NOMO-1 treated with dmso at 0.1 percent for 144 hours (cell line): ENCODE measurements at regions not wholly inside any gene's neighbourhood (a gene's known extent, or its start where the extent isn't known, plus 50 kb on each side); places are given as distances from the start of the nearest gene placed in this dataset.

ENCODE experiments used
- DNase-seq: peaks from one replicate; lab custom pipeline; 2025; ENCODE audit not compliant: unreplicated experiment; lab: John Stamatoyannopoulos, UW

DNA sequence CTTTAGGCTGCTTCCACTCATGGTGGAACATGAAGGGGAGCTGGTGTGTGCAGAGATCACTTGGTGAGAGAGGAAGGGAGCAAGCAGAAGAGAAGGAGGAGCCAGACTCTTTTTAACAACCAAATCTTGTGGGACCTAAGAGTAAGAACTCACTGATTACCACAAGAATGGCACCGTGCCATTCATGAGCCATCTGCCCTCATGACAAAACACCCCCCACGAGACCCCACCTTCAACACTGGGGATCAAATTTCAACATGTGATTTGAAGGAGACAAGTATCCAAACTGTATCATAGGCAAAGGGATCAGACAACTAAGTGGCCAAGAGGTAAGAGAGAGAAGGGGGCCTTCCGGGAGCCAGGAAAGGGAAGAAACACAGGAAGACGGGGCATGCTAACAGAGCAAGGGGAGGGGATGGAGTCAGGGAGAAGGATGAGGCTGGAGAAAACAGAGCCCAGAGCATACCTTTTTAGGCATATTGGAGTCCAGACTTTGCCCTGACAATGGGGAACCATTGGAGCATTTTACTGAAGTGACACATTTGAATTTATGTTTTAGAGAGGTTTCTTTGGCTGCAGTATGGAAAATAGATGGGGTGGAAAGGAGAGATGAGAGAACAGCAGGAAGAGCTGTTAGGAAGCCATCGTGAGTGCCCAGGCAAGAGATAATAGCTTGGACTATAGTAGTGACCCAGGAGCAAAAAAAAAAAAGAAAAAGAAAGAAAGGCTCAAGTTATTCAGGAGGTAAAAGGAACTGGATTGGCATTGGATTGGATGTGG lies 204.4 kb upstream of the NUDT4 start:
- DNase-seq, result no peak

DNA sequence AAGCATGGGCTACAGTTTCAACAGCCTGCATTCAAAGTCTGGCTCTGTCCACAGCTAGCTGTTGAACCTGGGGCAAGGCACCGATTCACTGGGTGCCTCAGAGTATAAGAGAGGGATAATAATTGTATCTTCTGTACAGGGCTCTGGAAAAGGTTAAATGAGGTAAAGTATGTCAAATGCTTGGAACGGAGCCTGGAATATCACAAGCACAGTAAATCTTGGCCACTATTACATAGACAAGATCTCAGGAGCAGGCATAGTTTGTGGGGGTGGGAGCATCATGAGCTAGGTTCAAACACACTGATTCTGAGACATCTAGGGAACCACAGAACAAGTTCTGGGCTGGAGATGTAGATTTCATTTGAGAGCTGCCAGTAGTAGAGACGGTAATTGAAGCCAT lies 203.7 kb upstream of the NUDT4 start:
- no peak for DNase-seq

DNA sequence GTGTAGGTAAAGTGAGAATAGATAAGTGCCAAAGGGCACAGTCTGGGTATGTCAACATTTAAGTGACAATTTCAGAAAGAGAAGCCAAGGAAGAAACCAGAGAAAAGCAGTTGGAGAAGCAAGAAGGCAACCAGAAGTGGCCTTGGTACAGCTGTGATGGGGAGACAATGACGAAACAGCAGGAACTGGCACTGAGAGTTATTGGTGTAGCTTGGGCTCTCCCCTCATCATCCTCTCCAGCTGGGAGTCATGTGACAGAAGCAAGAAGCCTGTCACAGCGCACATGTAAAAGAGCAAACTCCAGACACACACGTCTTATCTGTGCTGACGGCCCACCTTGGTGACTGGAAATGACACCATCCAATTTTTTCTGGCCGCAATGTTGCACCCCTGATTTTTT lies 203.3 kb upstream of the NUDT4 start:
- DNase-seq, result no peak

DNA sequence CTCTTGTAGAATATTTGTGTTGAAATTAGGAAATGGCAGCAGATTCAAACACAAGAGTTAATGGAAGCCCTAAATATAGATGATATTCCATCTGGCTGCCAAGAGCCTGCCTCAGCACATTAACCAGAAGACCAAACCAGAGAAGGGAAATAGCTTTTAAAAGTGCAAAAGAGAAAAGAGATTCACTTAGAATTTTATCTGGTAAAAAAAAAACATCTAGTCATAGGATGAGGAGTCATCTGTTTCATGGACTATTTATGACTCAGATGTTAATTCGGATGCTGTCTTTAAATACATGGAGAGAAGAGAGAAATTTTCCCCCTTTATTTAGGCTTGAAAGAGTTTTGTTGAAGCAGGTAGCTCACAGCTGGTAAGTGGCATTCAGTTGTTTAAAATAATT lies 201.6 kb upstream of the NUDT4 start:
- no peak for DNase-seq

DNA sequence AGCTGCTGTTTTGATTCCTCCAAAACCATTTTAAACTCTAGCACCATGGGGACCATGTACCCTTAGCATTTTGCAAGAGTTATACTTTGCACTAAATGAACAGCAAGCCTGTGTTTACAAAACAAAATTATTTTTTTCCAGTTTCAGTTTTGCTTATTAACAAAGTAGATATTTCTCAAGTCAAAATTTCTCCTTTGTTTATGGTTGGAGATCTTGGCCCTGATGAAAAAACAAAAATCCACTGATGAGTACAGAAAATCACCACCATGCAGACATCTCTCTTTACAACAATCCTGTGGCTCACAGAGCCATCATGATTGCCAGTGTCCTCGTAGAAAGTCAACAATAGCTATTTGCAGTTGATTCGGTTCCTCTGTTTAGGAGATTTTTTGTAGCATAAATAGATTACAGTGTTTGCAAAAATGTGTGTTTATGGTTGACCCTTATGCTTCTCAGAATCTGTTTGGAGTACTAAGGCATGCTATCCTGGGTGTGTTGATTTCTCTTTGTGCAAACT lies 201.1 kb upstream of the NUDT4 start:
- no peak for DNase-seq

DNA sequence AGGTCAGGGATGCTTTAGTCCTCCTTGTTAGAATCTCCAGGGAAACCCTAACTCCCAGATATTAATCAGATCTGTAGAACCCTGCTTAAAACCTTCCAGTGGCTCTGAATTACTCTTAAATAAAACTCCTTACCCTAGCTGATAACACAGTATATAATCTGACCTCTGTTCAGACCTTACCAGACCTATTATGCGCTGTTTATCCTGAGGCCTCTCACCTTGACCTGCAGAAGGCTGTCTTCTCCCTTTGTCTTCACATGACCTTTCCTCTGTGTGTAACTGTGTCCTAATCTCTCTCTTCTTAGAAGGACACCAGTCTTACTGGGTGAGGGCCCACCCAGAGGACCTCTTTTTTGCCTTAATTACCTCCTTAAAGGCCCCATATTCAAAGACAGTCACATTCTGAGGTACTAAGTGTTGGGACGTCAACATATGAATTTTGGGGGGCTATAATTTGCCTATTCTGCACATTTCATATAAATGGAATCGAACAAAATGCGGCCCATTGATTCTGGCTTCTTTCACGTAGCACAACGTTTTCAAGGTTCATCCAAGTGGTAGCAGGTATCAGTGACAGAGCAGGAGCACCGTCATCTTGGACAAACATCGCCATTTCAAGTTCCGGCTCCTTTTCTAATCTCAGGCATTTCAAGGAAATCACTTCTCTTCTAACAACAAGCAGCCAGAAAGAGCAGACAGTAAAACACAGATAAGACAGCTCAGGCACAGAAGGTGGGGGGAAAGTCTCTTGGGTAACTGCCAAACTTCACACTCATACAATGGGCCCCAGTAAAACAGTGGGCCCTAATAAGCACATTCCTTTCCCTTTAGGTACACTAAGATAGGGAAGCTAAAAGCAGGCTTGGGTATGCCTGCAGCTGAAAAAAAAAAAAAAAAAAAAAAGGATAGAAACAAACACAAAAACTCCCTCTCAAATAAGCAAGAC lies 200.2 kb upstream of the NUDT4 start:
- no peak for DNase-seq

DNA sequence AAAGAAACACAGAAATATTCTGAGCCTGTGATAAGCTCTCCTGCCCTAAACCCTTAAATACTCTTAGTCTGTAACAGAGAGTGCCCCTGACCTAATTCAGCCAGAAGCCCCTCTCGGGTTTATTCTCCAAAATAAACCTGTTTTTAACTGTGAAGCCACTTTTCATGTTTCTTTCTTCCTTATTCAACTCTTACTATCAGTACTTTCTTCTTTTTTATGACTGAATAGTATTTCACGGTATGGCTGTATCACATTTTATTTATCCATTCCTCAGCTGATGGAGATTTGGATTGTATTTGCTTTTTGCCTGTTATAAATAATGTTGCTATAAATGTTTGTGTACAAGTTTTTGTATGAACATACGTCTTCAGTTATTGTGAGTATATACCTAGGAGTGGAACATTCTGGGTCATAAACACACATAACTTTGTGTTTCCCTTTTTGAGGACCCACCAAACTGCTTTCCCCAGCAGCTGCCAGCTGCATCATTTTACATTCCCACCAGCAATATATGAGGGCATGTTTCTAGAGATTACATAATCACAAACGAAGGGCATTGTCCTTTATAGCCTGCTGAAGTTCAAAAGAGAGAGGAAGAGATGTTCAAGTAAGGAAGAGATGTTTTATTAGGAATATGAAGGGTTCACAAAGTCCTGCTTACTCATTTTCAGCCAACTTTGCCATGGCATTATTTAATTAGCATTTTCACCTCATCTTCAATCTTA lies 199.4 kb upstream of the NUDT4 start:
- DNase-seq, result no peak

DNA sequence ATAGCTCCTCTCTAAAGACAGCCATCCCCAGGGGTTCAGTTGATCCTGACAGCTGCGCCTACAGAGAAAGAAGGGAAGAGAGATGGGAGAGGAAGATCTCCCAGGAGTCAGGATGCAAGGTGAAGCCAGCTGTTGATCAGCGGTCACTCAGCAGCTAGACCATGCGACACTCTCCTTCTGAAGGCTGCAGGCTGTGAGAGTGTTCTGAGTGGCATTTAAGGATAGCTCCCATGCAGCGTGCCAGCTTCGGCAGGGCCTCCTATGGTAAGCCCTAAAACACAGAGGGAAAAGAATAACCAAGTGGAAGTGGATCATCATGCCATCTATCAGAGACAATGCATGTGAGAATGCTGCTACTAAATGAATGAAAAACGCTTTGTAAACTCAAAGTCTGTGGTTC lies 197.9 kb upstream of the NUDT4 start:
- DNase-seq, result no peak

DNA sequence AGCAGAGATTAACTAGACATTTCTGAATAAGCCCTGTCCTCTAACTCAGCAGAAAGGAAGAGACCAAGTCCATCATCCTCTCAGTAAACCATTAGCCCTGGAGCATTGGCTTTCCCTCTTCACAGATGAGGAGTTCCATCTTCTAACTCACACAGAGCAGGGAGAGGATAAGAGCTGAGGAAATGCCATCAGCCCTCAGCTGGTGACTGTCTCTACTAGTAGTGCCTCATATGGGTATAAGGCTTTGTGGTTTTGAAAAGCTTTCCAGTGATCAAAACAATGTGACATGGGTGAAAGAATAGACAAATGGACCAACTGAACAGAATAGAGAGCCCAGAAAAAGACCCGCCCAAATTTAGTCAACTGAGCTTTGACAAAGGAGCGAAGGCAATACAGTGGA lies 197.2 kb upstream of the NUDT4 start:
- DNase-seq, result no peak

DNA sequence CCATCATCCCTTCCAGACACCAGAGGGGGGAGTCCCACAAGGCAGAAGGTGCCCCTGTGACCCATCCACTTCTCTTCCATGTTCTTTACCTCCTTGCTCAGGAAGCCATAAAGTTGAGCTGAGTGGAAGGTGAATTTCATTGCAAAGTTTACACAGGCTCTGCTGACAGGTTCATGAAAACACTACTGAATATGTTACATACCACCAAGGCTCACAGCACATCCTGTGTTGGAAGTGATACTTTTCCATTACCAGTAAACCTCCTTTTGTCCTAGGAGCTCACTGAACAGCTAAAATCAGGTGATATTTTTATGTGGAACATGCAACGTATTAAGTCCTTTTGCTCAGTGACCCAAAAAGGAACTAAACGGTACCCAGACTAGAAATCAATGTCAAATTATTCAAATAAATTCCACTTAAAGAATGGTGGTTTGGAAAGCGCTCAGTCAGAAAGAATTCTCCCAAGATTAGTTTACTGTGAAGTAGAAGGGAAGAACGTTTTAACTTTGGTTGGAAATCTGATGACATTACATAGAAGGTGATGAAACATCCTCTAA lies 196.2 kb upstream of the NUDT4 start:
- DNase-seq, result no peak

DNA sequence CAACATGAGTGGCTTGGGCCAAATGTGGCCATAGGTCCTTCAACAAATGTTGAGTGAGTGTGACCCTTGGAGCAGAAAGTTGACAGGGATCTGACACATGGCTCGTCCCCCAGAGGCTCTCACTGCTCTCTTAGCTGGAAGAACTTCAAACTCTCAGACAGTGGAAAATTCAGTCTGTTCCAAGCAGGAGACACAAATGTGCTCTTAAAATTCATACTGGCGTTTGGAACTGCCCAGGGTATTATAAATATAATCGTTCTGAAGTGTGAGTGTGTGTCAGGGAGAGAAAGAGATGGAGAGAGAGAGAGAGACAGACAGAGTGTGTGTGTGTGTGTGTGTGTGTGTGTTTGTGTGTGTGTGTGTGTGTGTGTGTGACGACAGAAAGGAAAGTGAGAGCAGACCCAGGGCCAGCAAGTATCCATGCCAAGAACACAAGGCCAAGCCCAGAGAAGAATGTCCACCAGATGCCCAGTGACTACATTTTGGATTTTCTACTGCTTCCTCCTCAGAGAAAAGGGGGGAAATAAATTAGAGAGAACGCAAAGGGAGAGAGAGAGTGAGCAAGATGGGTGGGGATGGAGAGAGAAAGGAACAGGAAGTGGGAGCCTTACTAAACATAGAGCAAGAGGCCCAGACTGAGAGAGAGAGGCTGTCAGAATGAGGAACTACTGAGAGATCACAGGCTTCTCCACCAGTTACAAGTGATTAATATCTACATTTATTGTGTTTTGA lies 193.6 kb upstream of the NUDT4 start:
- DNase-seq, result peak; percentile 90

DNA sequence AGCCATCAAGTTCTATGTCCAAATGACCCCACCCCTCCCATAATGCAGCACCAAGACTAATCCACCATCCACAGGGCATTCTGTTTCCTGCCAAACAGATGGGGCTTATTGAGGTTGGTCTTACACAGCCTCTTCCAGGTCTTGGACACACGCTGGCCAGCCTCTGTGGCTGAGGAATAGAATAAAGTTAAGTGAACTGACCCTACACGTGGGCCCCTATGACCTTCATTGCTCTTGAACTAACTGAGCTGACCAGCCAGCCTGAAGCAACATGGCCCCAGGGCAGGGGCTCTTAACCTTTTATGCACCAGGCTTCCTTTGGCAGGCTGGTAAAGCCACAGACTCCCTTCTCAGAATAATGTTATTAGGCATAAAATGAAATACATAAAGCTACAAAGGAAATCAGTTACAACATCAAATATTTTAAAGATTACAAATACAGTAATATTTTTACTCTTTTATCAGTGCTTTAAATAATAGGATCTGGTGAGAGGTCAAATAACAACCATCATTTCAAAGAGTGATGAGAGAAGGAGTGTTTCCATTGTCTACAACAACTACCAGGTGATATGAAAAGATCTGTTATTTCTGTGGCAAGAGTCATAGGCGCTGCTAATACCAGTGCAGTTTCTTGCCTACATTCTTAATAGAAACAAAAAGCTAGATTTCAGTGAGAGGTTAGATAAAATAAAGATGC lies 192.9 kb upstream of the NUDT4 start:
- no peak for DNase-seq

DNA sequence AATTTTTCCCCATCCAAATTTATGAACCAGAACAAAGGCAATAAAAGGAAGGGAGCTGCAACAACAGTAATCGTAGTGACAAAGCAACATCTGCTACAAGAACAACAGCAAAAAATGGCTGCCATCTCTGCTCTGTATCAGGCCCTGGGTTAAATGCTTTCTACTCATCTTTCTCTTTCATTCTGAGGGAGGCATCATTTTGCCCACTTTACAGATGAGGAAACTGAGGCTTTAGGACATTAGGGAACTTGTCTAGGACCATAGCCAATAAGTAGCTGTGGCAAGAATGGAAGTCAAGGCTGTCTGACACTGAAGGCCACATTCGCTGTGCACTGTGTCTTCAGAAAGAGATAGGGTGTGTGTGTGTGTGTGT lies 192.4 kb upstream of the NUDT4 start:
- no peak for DNase-seq

DNA sequence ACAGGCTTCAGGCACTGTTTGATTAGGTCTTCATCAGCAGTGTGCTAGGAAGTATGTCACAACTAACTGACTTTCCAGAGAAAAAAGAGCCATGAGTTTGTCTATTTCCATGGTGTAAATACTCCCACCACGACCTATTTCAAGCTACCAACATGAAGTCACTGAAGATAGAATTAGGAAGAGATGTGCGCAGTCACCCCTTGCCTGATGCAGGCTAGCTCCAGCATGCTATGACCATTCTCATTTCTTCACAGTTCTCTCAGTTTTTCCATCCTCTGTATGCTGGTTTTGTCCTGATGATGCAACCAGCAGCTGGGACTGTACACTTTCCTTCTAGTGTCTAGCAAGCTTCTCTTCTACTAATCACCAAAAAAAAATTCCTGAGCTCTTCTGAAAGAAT lies 191.6 kb upstream of the NUDT4 start:
- DNase-seq, result peak; percentile 49

DNA sequence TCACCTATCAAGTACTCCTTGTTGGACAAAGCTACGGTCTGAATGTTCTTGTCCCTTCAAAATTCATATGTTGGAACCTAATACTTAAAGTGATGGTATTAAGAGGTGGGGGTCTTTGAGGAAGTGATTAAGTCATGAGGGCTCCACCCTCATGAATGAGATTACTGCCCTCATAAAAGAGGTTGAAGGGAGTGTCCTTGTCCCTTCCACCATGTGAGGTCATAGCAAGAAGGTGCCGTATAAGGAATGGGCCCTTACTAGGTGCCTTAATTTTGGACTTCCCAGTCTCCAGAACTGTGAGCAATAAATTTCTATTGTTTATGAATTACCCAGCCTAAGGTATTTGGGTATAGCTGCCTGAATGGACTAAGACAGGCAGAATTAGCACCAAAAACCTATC lies 191.1 kb upstream of the NUDT4 start:
- no peak for DNase-seq

DNA sequence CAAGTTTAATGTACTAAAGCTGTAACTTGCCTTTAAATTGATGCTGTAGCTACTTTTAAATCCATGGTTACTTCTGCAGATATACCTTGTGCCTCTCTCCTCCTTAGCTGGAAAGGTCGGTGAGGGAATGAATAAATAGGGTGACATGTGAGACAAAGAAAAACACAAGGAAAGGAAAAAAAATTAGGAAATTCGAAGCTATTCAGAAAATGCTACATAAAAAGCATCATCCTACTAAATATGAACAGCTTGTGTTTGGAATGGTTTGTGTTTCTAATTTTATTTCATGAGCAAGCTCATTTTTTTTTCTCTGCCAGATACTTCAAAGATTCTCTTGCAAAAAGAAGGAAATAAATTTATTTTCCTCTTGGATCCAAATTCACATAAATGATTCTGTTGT lies 186.3 kb upstream of the NUDT4 start:
- DNase-seq, result no peak

DNA sequence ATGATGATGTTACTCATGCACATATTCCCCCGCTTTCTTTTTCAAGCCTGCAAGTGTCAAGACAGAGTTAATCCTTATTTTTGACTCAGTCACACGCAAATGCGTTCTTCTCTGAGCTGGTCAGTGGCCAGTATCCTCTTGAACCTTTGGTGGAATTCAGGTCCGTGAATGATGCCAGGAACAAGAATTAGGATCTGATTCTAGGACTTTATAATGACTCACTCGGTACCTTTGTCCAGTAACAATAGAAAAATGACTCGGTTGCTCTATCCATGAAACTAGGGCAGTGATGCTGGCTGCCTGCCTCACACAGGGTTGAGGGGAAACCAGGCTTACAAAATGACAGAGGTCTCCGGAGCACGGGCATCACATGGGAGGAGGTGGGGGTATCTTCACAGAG lies 185.8 kb upstream of the NUDT4 start:
- DNase-seq, result no peak

DNA sequence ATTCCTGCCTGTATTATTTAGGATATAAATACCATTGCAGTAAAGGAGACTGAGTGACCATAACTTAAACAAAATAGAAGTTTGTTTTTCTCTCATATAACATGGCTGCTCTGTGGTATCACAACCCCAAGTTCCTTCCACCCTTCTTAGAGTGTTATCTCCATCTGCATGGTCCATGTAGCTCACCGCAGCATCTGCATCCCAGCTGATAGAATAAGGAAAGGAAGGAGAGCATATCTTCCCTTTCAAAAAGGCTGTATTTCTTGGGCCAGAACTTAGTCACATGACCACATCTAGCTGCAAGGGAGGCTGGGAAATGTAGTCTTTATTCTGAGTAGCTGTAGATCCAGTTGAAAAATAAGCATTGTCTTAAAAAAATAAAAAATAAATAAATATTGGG lies 184.8 kb upstream of the NUDT4 start:
- no peak for DNase-seq

DNA sequence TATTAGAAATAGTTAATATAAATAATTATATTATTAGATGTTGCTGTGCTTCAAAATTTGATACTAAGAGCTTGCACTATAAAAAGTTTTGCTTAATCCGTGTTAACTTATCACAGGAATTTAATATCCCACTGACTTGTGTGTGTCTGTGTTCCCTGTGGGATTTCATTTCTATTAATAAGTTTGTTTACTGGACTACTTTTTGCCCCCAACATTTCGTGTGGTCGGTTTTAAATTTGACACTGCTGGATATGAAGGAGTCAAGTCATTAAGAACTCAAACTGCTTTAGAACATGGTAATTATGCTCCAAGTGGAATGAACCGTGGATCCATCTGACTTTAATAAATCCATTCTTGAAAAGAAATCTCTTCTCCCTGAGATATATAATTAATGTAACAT lies 182.2 kb upstream of the NUDT4 start:
- no peak for DNase-seq

DNA sequence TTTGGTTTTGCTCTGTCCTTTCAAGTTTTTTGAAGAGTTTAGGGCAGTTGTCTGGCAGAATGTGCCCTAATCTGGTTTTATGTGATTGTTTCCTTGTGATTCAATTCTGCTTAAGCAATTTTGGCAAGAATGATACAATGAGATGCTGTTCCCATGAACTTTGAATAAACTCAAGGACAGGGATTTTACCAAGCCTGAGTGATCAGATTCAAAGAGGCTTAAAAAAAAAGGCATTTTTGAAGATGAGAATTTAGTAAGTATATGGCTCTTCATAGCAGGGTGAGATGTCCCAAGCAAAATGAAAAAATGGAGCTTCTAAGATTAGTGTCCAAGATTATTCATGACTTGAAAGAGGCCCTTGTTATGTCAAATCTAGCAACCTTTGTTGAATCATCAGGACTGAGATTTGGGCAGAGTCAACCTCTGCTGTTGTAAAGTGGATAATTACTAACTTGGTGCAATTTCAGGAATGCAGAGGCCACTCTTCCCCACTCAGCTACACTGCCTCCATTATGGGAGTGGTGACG lies 180.6 kb upstream of the NUDT4 start:
- DNase-seq, result no peak
